Lung (tissue), 11 donors: ENCODE measurements at regions not wholly inside any gene's neighbourhood (a gene's known extent, or its start where the extent isn't known, plus 50 kb on each side); places are given as distances from the start of the nearest gene placed in this dataset.
"Not testable (repeated sequence)": the region's sequence is repeated elsewhere in the genome, so short reads cannot be mapped to it uniquely, and the experiment has no call there.

Experiments
- ATAC-seq: fragments of 200-7000 bp; cut with Tn5 transposase; one replicate; pipeline ENCODE4 v1.9.1; 2020; ENCODE audit warnings: moderate number of reproducible peaks; ENCODE audit not compliant: insufficient read depth, low FRiP score
- DNase-seq, 3 donors: peaks; one replicate each; pipeline ENCODE4 v3.0.0-alpha.2; 2013 to 2017
- H3K27ac ChIP-seq, 2 donors: one replicate each; pipeline ENCODE4 v1.5.1; 2013; ENCODE audit warnings: mild to moderate bottlenecking in 2 of 2, moderate library complexity in 2 of 2, control low read depth in 1 of 2, inconsistent platforms in 1 of 2, low read depth in 1 of 2, low read length in 1 of 2
- H3K27me3 ChIP-seq, 3 donors: one replicate each; pipeline ENCODE4 v1.5.1; 2013; ENCODE audit warnings: low read length in 2 of 3; ENCODE audit not compliant: control insufficient read depth in 3 of 3, insufficient read depth in 3 of 3
- H3K36me3 ChIP-seq, 4 donors: one replicate each; pipeline ENCODE4 v1.5.1; 2013; ENCODE audit warnings: low read length in 4 of 4, mild to moderate bottlenecking in 1 of 4, moderate library complexity in 1 of 4; ENCODE audit not compliant: control insufficient read depth in 4 of 4, insufficient read depth in 4 of 4
- H3K4me1 ChIP-seq, 5 donors: one replicate each; pipeline ENCODE4 v1.5.1; 2013; ENCODE audit warnings: low read length in 5 of 5, mild to moderate bottlenecking in 2 of 5, moderate library complexity in 1 of 5; ENCODE audit not compliant: control insufficient read depth in 5 of 5, insufficient read depth in 5 of 5
- H3K4me3 ChIP-seq: one replicate; pipeline ENCODE4 v1.5.1; 2013; ENCODE audit warnings: mild to moderate bottlenecking, control low read depth, moderate library complexity
- H3K9ac ChIP-seq, 2 donors: one replicate each; pipeline ENCODE4 v1.5.1; 2013; ENCODE audit warnings: low read length in 2 of 2, control low read depth in 1 of 2; ENCODE audit not compliant: insufficient read depth in 1 of 2
- H3K9me3 ChIP-seq, 4 donors: one replicate each; pipeline ENCODE4 v1.5.1; 2013; ENCODE audit warnings: low read length in 3 of 4, mild to moderate bottlenecking in 1 of 4, moderate library complexity in 1 of 4; ENCODE audit not compliant: control insufficient read depth in 4 of 4, insufficient read depth in 3 of 4
- CTCF ChIP-seq: IDR thresholded peaks from 2 replicates; pipeline ENCODE4 v1.5.1; 2012; ENCODE audit warnings: mild to moderate bottlenecking; ENCODE audit errors: control extremely low read depth, extremely low read depth
- WGBS, 2 donors: extraction: QIAGEN DNeasy Blood & Tissue Kit; methylation state at CpG; one replicate each; pipeline ENCODE4 v1.1.7; 2013; 5-methylcytosine and 5-hydroxymethylcytosine counted together
- donor health status: control.
- donor health status: control.
- donor health status: Bipolar disorder and iron deficiency.
- donor health status: healthy.
- donor health status: DM: yes; HTN: yes; CAD: no.

- DNase-seq (peak; percentile 36 to 84 (median 65)), ATAC-seq (peak; percentile 29)
- no peak for TF ChIP-seq CTCF
- WGBS, 2 donors: 68 to 81% methylated on average over 1 of the region's 1 CpG
- H3K27me3 ChIP-seq: no peaks in the 10 kb centered on the region
- peaks cover 0 to 11% (median 3%) of the 10 kb centered on the region in 5 donors for H3K4me1 ChIP-seq
- no peaks in the 10 kb centered on the region for H3K36me3 ChIP-seq
- no peak overlapping the region for H3K27ac ChIP-seq
- H3K4me3 ChIP-seq: no peak overlapping the region
- H3K9ac ChIP-seq: no peak overlapping the region
- peaks cover 0 to 2% (median 0%) of the 10 kb centered on the region in 4 donors for H3K9me3 ChIP-seq
Observed at GRCh38 chr1:192878249-192878648, 69.4 kb downstream of the RGS2 start.

- no peak for TF ChIP-seq CTCF
- Histone ChIP-seq H3K9ac (no peak overlapping the region), H3K4me1 (peaks cover 0 to 11% (median 3%) of the 10 kb centered on the region in 5 donors), H3K27me3 (no peaks in the 10 kb centered on the region), H3K9me3 (peaks cover 0 to 2% (median 0%) of the 10 kb centered on the region in 4 donors), H3K4me3 (no peak overlapping the region), H3K36me3 (no peaks in the 10 kb centered on the region), H3K27ac (no peak overlapping the region)
- ATAC-seq (peak; percentile 53), DNase-seq (no peak)
- 52 to 61% methylated on average over 1 of the region's 1 CpG for WGBS, 2 donors
Observed at GRCh38 chr1:192879406-192879805, 70.6 kb downstream of the RGS2 start.

- DNase-seq (peak in 2 of 3 donors; percentile 19), ATAC-seq (no peak)
- Histone ChIP-seq H3K27me3 (no peaks in the 10 kb centered on the region), H3K27ac (no peak overlapping the region), H3K9me3 (peaks cover 0 to 2% (median 0%) of the 10 kb centered on the region in 4 donors), H3K4me3 (no peak overlapping the region), H3K36me3 (no peaks in the 10 kb centered on the region), H3K4me1 (peaks cover 0 to 11% (median 3%) of the 10 kb centered on the region in 5 donors), H3K9ac (no peak overlapping the region)
- no peak for TF ChIP-seq CTCF
- WGBS, 2 donors: 53 to 66% methylated on average over 1 of the region's 1 CpG
Observed at GRCh38 chr1:192880231-192880630, 71.4 kb downstream of the RGS2 start.

- H3K4me3 ChIP-seq: no peak overlapping the region
- WGBS, 2 donors: 54 to 57% methylated on average over 5 of the region's 5 CpGs
- no peak for TF ChIP-seq CTCF
- H3K27me3 ChIP-seq: no peaks in the 10 kb centered on the region
- DNase-seq: peak in 1 of 3 donors; percentile 12
- H3K4me1 ChIP-seq: peaks cover 0 to 3% (median 0%) of the 10 kb centered on the region in 5 donors
- H3K9ac ChIP-seq: no peak overlapping the region
- no peak for ATAC-seq
- no peaks in the 10 kb centered on the region for H3K36me3 ChIP-seq
- H3K9me3 ChIP-seq: no peaks in the 10 kb centered on the region
- no peak overlapping the region for H3K27ac ChIP-seq
Observed at GRCh38 chr1:192884241-192884640, 75.4 kb downstream of the RGS2 start.

- H3K36me3 ChIP-seq, H3K9ac ChIP-seq, ATAC-seq, H3K4me1 ChIP-seq, H3K4me3 ChIP-seq, DNase-seq, H3K9me3 ChIP-seq, H3K27ac ChIP-seq, H3K27me3 ChIP-seq: not testable (repeated sequence)
- 79 to 87% methylated on average over 3 of the region's 3 CpGs for WGBS, 2 donors
Observed at GRCh38 chr1:192885387-192885786, 76.5 kb downstream of the RGS2 start.
